Natural killer cell (primary cell): ENCODE measurements at regions not wholly inside any gene's neighbourhood (a gene's known extent, or its start where the extent isn't known, plus 50 kb on each side); places are given as distances from the start of the nearest gene placed in this dataset.

ENCODE experiments used
- ATAC-seq, 3 donors: fragments of 150-1000 bp in 2 of 3; fragments of 200-7000 bp in 1 of 3; cut with Tn5 transposase; 1 replicate in 1 of 3; 2 replicates in 2 of 3; pipeline ENCODE4 v1.10.0; 2021; ENCODE audit warnings: mild to moderate bottlenecking in 2 of 3, moderate library complexity in 2 of 3
- DNase-seq, 2 donors: peaks; one replicate each; pipeline versions ENCODE4 v3.0.0 to v3.0.0-alpha.2; 2013 to 2021; ENCODE audit warnings: mixed read lengths in 1 of 2
- H3K27ac ChIP-seq: one replicate; pipeline ENCODE4 v1.5.1; 2013; ENCODE audit warnings: mild to moderate bottlenecking, low read length
- H3K27me3 ChIP-seq: one replicate; pipeline ENCODE4 v1.6.1; 2013; ENCODE audit warnings: low read length; ENCODE audit not compliant: control insufficient read depth, insufficient read depth
- H3K36me3 ChIP-seq: one replicate; pipeline ENCODE4 v1.6.1; 2013; ENCODE audit warnings: low read length; ENCODE audit not compliant: control insufficient read depth, insufficient read depth
- H3K4me1 ChIP-seq: one replicate; pipeline ENCODE4 v1.6.1; 2013; ENCODE audit warnings: low read length; ENCODE audit not compliant: control insufficient read depth, insufficient read depth
- H3K4me3 ChIP-seq: one replicate; pipeline ENCODE4 v1.5.1; 2013; ENCODE audit warnings: low read length
- H3K9me3 ChIP-seq: one replicate; pipeline ENCODE4 v1.6.1; 2013; ENCODE audit warnings: low read length; ENCODE audit not compliant: control insufficient read depth, insufficient read depth
- H3K27ac Mint-ChIP-seq, 2 donors: one replicate each; pipeline ENCODE4 v1.8.0; 2022; ENCODE audit warnings: mild to moderate bottlenecking in 2 of 2, mixed read lengths in 2 of 2, moderate library complexity in 1 of 2
- H3K27me3 Mint-ChIP-seq, 2 donors: one replicate each; pipeline ENCODE4 v1.8.0; 2022; ENCODE audit warnings: low read depth in 2 of 2, mixed read lengths in 2 of 2
- H3K36me3 Mint-ChIP-seq: one replicate; pipeline ENCODE4 v1.8.0; 2022; ENCODE audit warnings: mixed read lengths
- H3K4me1 Mint-ChIP-seq, 2 donors: one replicate each; pipeline ENCODE4 v1.8.0; 2022; ENCODE audit warnings: mixed read lengths in 2 of 2
- H3K4me3 Mint-ChIP-seq: one replicate; pipeline ENCODE4 v1.8.0; 2022; ENCODE audit warnings: mild to moderate bottlenecking, moderate library complexity, mixed read lengths
- H3K9me3 Mint-ChIP-seq, 2 donors: one replicate each; pipeline ENCODE4 v1.8.0; 2022; ENCODE audit warnings: mixed read lengths in 2 of 2
- WGBS: methylation state at CpG from one replicate; pipeline ENCODE4 v1.1.7; 2013; ENCODE audit warnings: missing lambda C conversion rate; ENCODE audit not compliant: insufficient coverage; 5-methylcytosine and 5-hydroxymethylcytosine counted together
- intact Hi-C: fragments of 100-400 bp; cut with micrococcal nuclease; formaldehyde crosslinking; loops from one replicate; pipeline ENCODE4 v1.14.2; 2022
- TF ChIP-seq, protein P1 (sequence below): fragments of 200-600 bp; IDR thresholded peaks from one replicate; pipeline ENCODE4 v1.8.0; 2022; ENCODE audit warnings: antibody characterized with exemption

DNA sequence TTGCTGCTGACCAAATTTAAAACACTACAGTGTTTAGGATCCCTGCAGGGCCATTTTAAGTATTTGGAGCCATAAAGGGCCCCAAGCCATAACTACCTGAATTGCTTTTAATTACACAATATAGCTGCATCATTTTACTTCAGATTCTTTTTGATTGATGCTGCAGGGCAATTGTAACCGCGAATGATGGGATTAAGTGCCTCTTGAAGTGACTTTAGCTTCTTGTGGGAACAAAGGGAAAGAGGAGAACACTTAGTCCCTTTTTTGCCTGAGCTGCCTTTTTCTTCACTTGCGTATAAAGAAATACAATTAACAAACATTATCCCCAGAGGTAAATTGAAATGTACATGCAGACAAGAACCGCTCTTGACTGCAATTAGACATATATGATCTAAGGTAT, 228.5 kb downstream of the ZIC5 start:
- H3K4me1 Mint-ChIP-seq: peaks cover 5 to 10% of the 10 kb centered on the region in 2 donors
- intact Hi-C loops: no loop called here
- H3K9me3 Mint-ChIP-seq: no peaks in the 10 kb centered on the region
- no peak for ATAC-seq
- H3K4me3 Mint-ChIP-seq: no peak overlapping the region
- DNase-seq: no peak
- H3K27me3 Mint-ChIP-seq: peaks cover 3 to 6% of the 10 kb centered on the region in 2 donors
- H3K27me3 ChIP-seq: no peaks in the 10 kb centered on the region
- no peaks in the 10 kb centered on the region for H3K4me1 ChIP-seq
- no peaks in the 10 kb centered on the region for H3K36me3 ChIP-seq
- H3K36me3 Mint-ChIP-seq: no peaks in the 10 kb centered on the region
- TF ChIP-seq, protein P1, sequence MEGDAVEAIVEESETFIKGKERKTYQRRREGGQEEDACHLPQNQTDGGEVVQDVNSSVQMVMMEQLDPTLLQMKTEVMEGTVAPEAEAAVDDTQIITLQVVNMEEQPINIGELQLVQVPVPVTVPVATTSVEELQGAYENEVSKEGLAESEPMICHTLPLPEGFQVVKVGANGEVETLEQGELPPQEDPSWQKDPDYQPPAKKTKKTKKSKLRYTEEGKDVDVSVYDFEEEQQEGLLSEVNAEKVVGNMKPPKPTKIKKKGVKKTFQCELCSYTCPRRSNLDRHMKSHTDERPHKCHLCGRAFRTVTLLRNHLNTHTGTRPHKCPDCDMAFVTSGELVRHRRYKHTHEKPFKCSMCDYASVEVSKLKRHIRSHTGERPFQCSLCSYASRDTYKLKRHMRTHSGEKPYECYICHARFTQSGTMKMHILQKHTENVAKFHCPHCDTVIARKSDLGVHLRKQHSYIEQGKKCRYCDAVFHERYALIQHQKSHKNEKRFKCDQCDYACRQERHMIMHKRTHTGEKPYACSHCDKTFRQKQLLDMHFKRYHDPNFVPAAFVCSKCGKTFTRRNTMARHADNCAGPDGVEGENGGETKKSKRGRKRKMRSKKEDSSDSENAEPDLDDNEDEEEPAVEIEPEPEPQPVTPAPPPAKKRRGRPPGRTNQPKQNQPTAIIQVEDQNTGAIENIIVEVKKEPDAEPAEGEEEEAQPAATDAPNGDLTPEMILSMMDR: no peak
- WGBS: 96% methylated on average over 3 of the region's 4 CpGs
- H3K27ac ChIP-seq: no peak overlapping the region
- no peaks in the 10 kb centered on the region for H3K9me3 ChIP-seq
- no peak overlapping the region for H3K4me3 ChIP-seq
- H3K27ac Mint-ChIP-seq: no peak overlapping the region

DNA sequence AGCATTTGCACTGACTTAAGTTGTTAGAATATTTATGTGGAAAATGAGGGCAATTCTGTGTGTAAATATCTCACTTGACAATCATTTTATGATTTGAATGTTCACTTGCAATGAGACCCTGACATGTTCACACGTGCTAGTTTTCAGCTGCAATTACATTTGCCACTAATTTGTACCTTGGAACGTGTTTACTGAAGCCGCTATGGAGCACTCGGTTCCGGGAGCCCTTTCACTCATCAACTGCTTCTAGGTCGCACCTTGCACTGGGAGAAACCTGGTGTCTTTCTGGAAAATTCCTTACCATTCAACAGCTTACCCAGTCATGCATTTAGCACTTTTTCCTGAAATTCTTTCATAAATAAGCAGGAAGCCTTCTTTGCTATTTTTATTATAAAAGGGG, 229.6 kb downstream of the ZIC5 start:
- Histone ChIP-seq H3K4me3 (no peak overlapping the region), H3K36me3 (no peaks in the 10 kb centered on the region), H3K27ac (no peak overlapping the region), H3K27me3 (no peaks in the 10 kb centered on the region), H3K9me3 (no peaks in the 10 kb centered on the region), H3K4me1 (no peaks in the 10 kb centered on the region)
- Mint-ChIP-seq H3K27ac (no peak overlapping the region), H3K27me3 (peaks cover 3 to 6% of the 10 kb centered on the region in 2 donors), H3K36me3 (no peaks in the 10 kb centered on the region), H3K4me1 (peaks cover 5 to 10% of the 10 kb centered on the region in 2 donors), H3K9me3 (no peaks in the 10 kb centered on the region), H3K4me3 (no peak overlapping the region)
- intact Hi-C loops: no loop called here
- ATAC-seq: no peak
- TF ChIP-seq, protein P1: no peak
- WGBS: 87% methylated on average over 6 of the region's 6 CpGs
- DNase-seq: no peak

DNA sequence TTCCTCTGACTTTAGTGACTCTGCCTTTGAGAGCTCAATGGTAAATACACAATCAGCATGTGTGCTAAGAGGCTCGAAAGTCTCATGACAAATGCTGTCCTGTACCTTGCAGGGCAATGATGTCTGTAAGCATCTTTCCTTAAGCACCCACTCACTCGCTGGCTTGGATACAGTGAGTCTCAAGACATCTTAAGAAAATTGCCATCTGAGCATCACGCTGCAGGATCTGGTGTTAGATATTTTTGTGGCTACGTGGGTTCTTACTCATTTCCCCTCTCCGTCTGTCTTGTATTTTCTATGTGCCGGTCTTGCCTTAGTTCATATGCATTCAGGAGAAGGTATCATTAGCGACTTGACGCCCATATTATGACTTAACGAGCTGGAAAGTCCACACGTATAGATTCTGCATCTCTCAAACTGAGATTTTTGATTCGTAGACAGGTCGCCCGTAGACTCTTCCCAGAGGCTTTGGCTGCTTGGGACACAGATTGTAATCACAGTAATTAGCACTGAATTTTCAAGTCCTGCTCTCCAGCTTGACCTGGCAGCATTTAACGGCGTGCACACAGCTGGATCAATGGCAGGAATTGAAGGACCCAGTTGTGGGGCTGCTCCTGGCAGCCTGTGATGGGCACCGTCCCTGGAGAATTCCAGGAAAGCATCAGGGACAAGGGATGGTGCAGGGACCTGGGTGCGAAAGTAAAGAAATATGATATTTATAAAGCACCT, 231.2 kb downstream of the ZIC5 start:
- no peaks in the 10 kb centered on the region for H3K27me3 ChIP-seq
- H3K9me3 Mint-ChIP-seq: no peaks in the 10 kb centered on the region
- intact Hi-C loops: no loop called here
- no peaks in the 10 kb centered on the region for H3K36me3 ChIP-seq
- H3K27ac Mint-ChIP-seq: no peak overlapping the region
- no peak overlapping the region for H3K27ac ChIP-seq
- H3K36me3 Mint-ChIP-seq: no peaks in the 10 kb centered on the region
- peaks cover 3 to 6% of the 10 kb centered on the region in 2 donors for H3K27me3 Mint-ChIP-seq
- H3K9me3 ChIP-seq: no peaks in the 10 kb centered on the region
- H3K4me3 ChIP-seq: no peak overlapping the region
- TF ChIP-seq, protein P1: no peak
- DNase-seq: no peak
- WGBS: 73% methylated on average over 16 of the region's 17 CpGs
- H3K4me3 Mint-ChIP-seq: no peak overlapping the region
- peaks cover 5 to 10% of the 10 kb centered on the region in 2 donors for H3K4me1 Mint-ChIP-seq
- H3K4me1 ChIP-seq: no peaks in the 10 kb centered on the region
- no peak for ATAC-seq

DNA sequence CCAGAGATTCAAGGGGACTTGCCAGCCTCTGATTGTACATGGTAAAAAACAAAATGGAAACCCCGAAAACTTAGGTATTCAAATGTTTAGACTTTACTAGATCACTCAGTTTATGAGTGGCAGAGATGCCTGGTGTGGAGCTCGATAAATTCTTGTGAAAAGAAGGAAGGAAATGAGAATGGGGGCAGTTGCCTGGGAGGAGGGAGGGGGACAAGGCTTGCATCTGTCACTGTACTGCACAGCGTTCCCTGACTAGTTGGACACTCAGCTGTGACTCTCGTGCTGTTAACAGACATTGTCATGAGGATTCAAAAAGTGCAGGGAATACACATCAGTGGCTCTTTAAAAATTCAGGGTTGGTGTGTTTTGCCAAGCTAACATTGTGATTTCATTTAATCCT, 232.9 kb downstream of the ZIC5 start:
- TF ChIP-seq, protein P1: no peak
- H3K4me1 ChIP-seq: no peaks in the 10 kb centered on the region
- Mint-ChIP-seq H3K4me3 (no peak overlapping the region), H3K4me1 (peaks cover 5 to 10% of the 10 kb centered on the region in 2 donors), H3K27me3 (peaks cover 3 to 6% of the 10 kb centered on the region in 2 donors), H3K27ac (no peak overlapping the region), H3K36me3 (no peaks in the 10 kb centered on the region), H3K9me3 (no peaks in the 10 kb centered on the region)
- H3K4me3 ChIP-seq: no peak overlapping the region
- DNase-seq: no peak
- ATAC-seq: no peak
- no peaks in the 10 kb centered on the region for H3K27me3 ChIP-seq
- H3K9me3 ChIP-seq: no peaks in the 10 kb centered on the region
- intact Hi-C loops: no loop called here
- 29% methylated on average over 4 of the region's 4 CpGs for WGBS
- H3K27ac ChIP-seq: no peak overlapping the region
- H3K36me3 ChIP-seq: no peaks in the 10 kb centered on the region
